ENCODE measurements at regions not wholly inside any gene's neighbourhood (a gene's known extent, or its start where the extent isn't known, plus 50 kb on each side); places are given as distances from the start of the nearest gene placed in this dataset.

DNA sequence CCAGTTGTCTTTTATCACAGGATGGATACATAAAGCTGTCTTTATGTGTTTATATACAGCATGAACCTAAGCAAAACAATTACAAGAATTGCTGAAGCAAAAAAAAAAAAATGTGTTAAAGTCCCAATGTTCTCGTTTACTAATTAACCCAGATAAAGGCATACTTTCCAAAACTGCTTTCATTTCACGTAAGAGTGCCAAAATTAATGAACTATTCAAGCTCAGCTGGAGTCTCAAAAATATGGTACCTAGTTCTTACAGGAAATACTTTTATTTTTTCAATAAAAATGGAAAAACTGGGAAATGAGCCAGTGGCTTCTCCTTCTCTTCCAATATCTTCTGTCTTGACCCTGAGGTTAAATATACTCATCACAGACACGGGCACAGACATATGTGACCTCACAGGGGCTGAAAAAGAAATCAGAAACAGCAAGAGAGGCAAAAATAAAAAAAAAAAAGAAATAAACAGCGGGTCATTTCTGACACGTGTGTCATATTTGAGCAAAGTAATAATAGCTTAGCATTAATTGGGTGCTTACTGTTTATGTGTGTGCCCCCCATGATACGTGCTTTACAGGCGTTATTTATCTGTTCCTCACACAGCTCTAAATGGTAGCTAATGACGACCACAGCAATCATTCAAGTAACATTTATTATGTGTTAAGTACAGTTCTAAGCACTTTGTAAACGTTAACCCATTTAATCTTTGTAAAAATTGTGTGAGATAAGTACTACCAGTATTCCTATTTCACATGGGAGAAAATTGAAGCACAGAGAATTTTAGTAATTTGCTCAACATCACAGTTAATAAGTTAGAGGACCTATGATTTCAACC, 158.0 kb upstream of the MMADHC start:
- no peak for DNase-seq (ENCODE audit: low read depth in 2 of 2)

DNA sequence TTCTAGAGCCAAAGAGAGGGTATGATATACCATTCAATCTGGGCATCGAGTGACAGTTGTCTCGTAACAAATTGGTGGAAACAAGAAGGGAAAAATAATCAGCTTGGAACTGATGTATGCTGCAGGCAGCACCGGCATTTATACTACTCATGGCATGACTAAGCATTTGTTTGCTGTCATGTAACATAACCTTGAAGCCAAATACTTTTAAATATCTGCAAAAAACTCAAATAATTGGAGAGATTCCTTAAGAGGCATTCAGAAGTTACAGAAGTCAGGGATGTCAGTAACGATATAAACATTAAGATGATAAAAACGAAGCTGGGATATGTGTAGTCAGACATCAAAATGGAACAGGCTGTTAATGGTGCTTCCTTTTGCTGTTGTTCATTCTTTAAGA, 157.3 kb upstream of the MMADHC start:
- DNase-seq (ENCODE audit: low read depth in 2 of 2), result no peak

DNA sequence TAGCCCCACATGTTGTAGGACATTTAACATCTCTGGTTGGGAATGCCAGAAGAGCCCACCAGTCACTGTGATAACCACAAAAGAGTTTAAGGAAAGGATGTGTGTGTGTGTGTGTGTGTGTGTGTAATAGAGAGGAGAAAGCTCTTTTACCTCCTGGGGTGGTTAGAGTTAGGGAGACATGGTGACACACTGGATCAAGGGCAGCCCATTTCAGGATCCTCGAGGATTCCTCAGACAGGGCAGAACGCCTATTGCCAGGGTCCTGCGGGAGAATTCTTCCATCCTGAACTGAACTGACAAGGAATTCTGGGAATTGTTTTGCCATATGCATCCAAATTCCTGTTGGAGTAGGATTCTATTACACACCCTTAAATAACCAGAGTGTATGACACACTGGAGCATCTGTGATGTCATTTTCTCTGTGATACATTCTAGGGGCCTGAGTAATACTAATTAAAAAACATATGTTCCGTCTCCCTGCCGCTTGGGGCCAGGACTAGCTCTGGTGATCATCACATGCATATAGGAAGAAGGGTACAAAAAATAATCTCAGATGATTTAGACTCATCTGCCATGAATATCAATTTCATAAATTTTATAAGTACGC, 156.4 kb upstream of the MMADHC start:
- peak; percentile 94 to 95 for DNase-seq (ENCODE audit: low read depth in 2 of 2)

DNA sequence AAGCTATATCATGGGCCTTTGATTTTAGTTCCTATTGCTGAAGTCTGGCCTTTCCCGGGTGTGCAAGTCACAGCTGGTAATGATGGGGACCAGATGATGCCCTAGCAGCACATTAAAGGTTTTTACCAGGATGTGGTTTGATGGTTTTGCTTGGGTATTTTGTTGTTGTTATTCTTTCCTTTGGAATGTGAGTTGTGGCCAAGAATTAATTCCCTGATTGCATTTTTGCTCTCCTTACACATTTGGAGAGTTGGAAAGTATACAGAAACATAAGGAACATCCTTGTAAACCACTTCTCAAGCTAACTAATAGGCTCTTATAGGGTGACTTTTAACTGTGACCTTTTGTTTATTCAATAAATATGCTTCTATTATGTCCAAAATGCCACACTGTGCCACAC, 154.1 kb upstream of the MMADHC start:
- peak; percentile 92 to 94 for DNase-seq (ENCODE audit: low read depth in 2 of 2)

DNA sequence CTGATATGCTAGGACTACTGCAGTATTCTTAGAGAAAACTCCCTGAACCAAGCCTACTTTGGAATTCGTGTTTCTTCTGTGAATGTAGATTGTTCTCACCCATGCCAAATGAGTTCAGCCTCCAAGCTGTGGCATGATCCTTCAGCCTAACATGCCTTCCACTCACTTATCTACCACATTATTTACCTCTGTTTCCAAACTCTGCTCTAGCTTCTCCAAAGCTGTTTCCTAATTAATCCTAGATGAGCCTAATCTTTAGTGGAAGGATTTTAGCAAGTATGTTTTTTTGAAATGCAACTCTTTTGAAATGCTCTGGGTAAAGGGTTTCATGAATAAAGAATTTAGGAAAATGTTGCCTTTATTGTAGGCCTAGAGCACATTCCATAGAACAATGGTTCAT, 152.9 kb upstream of the MMADHC start:
- no peak for DNase-seq (ENCODE audit: low read depth in 2 of 2)

DNA sequence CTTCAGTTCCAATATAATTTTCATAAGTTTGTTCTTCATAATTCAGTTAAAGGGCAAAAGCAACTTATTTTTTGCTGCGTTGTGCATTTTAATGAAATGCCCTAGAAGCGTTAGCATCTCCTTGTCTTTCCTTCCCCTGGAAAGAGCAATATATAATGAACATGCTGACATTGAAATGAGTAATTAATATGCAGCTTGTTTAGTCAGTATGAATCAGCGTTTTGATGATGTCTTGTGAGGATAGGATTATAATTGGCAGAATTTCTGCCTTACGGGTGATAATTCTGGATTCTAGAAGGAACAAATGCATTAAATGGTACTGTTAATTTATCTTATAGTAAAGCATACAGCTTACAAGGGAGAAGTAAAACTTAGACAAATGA, 152.3 kb upstream of the MMADHC start:
- DNase-seq (ENCODE audit: low read depth in 2 of 2), result peak in 1 of 2 experiments; percentile 36

DNA sequence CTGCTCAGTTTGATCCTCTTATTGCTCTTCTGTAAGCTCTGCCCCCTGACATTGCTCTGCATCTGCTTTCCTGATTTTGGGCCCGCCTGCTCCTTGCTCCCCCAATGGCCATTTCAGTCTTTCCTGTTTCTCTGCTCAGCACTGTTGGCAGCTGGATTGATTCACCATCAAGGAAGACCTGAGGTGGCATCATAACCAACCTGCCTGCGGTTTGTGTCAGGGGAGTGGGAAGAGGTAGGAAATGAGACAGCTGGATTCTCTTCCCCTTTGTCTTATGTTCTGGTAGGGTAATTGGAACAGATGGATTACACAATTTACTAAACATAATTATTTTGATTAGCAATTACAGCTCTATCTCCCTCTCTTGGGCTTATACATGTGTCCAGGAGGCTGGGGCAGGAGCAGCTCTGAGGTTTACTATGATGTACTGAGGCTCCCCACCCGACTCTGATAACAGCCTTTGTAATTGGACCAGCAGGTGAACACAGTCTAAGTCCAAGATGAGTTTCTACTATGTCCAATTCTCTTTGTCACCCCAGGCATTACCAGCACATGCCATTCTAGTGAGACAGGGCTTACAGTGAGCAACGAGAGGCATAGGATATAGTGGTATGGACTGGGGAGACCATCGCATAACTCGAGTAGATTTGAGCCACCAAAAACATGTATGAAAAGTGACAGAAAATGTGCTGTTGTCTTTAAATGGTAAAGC, 151.8 kb upstream of the MMADHC start:
- DNase-seq (ENCODE audit: low read depth in 2 of 2), result no peak

DNA sequence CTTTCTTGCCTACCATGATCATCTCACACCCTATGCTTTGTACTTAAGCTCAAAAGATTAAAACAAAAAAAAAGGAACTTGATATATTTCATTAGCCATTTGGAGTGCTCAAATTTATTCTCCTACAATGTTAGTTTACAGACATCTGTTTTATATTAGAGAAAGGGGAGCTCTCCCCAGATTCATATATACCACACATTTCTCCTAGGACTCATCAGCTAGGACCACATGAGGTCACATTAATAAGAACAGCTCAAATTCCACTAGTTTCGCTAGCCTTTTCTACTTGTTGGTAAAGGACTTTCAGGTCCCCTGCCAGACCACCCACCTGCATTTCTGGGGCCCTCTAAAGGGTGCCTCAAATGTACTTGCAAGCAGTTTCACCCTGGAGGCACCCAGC, 151.2 kb upstream of the MMADHC start:
- DNase-seq (ENCODE audit: low read depth in 2 of 2), result peak; percentile 70 to 73

DNA sequence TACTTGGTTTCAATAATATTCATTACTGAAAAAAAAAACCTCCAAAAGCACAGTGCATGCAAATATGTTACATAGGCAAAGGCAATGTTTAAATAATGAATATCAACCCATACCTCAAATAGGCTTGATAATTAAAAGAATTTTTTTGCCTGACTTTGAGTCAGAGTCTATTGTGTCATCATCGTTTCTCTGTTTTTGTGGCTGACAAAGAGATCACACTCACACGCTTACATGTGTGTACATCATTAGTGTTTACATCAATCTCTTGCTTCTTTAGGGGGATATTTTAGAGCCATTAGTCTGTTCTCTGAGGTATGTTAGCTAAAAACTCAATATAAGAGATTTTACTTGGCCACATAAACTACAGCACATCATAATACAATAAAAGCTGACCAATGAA, 150.3 kb upstream of the MMADHC start:
- DNase-seq (ENCODE audit: low read depth in 2 of 2), result no peak

DNA sequence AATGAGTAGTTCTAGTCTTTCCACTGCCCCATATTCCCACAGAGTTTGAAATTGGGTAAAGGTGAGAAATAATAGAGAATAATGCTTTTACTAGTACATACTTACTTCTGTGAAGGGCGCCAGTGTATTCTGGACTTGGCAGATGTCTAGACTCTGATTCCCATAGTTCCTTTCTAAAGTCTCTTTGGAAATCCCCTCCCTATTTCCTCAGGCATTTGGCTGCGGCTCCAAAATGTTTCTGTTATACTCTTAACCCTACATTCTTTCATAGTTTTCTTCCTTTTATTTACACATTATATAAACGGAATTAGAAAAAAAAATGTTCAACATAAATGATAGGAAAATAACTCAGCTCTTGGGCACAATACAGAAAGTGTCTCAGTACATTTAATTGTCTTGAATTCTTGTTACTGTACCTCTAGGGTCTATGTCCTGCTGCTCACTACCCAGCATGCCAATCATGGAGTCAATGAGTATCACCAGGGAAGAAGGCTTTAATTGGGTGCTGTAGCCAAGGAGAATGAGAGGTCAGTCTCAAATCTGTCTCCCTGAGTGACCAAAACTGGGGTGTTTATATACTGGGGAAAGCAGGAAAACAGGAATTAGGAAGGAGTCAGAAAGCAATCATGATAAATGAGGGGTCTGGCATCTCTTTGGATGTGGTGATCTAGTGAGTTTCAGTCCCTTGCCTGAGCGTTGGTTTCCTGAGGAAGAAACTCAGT, 147.8 kb upstream of the MMADHC start:
- DNase-seq (ENCODE audit: low read depth in 2 of 2), result no peak

DNA sequence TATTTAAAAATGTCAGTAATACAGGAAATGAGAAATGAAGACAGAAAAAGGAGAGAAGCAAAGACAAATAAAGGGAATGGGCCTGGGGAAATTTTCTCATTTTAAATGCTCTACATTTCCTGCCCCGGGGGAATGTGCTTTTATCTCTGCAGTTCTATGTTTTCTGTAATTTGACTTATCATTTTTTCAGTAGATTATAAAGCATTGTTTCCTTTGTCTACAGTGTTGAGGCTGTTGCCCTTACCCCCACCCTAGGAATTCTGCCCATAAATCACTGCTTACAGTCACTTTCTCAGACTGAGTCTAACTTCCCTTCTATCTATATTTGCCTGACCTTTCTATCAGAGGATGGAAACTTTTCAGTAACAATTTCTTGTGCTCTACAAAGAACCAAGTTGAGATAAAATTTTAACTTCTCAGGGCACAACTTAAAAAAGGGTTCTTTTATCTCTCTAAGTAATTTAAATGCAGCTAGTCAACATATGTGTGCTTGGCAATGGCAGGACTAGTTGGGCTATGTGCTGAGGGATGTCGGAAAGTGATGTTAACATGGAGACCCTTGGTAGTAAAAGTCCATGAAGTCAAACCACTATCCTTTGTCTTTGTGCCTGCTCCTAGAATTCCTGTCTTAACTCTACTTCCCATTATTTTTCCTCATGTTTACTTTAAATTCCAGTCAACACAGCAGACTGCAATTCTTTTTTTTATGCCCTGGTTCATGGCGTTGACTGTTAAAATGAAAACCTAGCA, 146.5 kb upstream of the MMADHC start:
- peak in 1 of 2 experiments; percentile 37 for DNase-seq (ENCODE audit: low read depth in 2 of 2)

DNA sequence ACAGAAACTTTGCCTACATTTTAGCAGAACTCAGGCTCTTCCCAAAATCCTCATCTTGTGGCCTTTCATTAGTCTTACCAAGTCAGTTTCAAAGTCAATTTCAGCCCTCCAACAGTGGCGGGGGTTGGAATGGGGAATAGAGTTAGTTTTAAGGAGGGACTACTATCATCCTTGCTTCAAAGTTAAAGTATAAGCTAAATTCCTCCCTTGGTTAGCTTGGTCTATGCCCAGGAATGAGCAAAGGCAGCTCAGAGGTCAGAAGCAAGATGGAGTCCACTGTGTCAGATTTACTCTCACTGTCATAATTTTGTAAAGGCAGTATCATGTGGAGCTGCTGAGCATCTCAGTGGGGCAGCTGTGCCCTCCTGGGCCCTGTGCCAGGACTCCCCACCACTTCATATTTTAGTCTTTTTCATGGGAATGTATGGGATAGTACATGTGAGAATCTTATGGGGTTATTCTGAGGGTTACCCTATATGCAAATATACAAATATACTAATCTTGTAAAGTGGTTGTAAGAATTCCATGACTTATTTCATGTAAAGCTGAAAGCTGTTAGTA, 145.2 kb upstream of the MMADHC start:
- no peak for DNase-seq (ENCODE audit: low read depth in 2 of 2)

DNA sequence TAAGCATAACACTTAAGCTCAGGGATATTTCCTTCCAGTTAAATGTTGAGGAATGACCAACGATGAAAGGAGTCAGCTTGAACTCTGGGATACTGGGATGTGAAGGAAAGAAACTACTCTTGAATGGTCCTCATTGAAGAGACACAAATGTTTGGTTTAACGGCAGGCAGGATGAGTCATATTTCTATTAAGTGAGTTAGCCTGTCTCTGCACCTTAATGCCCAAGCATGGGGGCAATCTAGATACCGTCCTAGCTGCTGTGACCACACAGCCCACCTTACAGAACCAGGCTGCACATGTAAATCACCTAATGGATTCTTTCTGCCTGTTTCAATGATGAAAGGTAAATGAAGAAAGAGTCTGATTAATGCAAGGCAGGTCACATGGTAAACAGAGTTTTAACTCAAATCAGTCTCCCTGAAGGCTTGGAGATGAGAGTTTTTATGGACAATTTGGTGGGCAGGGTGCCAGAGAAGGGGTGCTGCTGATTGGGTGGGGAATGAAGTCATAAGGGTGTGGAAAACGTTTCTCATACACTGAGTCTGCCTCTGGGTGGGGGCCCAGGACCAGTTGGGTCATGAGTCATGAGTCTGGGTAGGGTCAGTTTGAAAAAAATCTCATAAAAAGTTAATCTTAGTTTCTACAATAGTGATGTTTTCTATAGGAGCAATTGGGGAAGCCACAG, 144.6 kb upstream of the MMADHC start:
- DNase-seq (ENCODE audit: low read depth in 2 of 2), result no peak

DNA sequence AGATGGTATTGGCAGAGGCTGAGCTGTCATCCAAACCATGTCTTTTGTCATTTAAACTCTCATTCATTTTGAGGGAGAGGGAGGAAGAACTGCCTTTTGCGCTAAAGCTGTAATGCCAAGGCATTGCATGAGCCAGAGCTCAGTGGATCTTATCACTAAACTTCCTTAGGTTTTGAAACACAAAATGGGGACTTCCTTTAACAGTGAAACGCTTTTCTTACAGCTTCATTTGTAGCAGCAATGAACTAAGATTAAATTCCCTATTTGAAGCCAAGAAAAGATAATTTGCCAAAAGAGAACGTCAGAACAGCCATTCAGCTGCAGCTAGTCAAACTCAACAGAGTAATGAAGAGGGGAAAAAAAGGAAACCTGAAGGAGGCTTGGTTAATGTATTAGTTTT, 143.5 kb upstream of the MMADHC start:
- no peak for DNase-seq (ENCODE audit: low read depth in 2 of 2)

DNA sequence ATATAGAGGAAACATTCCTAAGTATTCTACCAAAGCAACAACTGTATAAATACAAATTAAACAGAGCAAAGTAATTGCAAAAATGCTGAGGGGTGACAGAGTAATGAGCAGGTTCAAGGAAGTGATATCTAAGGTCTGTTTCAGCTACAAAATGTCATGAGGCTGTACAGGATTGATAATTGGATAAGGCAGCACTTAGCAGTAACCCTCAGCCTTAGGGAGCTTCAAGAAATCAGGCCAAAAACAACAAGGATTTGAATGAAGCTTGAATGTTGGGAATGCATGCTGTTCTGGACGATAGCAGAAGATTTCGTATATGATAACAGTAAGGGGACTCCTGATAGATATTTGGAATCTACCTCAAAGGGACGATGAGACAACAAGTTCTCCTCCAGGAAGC, 142.0 kb upstream of the MMADHC start:
- no peak for DNase-seq (ENCODE audit: low read depth in 2 of 2)

DNA sequence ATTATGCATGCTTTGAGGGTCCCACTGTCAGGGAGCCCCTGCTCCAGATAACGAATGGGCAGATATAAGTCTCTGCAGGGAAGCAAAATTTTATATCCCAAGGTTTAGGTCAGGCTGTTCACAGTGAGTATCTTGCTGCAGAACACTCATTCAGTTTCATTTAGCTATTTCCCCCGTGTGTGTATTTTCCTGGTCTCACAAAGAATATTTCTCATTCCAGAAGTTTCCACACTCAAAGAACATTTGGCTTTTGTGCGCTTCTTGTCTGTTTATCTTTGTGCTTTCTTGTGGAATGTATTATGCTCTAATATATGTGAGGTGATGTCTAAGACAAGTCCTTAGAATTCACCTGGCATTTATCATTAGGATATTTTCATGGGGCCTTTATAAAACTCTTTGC, 140.4 kb upstream of the MMADHC start:
- no peak for DNase-seq (ENCODE audit: low read depth in 2 of 2)

DNA sequence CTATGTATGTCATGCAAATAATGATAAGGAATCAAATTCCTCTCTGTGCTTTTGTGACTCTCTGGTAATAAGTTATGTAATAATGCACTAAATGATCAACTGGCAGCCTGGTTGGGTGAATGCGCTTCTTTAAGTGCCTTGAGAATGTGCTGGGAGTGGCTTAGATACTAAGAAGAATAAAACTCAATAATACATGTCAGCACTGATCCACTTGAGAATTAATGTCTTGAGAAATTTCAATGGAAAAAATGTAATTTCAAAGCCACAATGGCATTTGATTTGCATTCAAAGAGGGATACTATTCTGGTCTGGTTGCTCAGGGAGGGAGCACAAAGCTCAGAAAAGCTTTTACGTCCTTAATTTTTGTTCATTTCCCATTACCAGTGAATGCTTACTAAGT, 137.7 kb upstream of the MMADHC start:
- DNase-seq (ENCODE audit: low read depth in 2 of 2), result no peak

DNA sequence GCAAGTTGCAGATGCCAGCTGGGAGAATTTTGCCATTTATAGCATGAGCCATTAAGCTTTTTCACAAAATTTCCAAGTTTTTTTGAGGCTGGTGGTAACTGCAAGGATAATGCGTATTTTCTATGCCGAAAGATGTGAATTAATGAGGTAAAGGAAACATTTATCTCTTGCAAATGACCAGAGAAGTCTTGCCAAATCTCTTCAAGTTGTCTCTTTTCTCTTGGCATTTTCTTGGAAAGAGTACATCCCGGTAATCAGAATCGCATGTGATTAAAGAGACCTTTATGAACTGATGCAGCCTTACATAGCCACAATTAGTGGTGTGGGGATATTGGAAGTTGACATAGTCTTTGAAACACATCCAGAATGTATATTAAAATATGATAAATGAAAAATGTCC, 136.5 kb upstream of the MMADHC start:
- no peak for DNase-seq (ENCODE audit: low read depth in 2 of 2)

DNA sequence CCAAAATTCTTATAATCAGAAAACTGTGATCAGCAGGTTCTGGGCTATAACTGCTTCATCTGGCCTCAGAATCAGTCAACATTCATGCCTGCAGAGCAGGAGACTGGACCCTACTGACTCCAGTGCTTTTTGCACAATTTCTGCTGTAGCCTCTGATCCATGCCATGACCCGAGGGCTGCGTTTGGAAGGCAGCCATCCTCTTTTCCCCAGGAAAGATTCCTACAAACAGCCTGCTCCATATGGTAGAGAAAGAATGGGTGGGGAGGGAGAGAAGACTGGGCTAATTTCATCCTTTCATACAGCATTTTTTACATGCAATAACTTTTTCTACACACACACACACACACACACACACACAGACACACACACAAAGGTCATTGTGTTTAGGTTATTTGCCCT, 133.0 kb upstream of the MMADHC start:
- DNase-seq (ENCODE audit: low read depth in 2 of 2), result no peak

DNA sequence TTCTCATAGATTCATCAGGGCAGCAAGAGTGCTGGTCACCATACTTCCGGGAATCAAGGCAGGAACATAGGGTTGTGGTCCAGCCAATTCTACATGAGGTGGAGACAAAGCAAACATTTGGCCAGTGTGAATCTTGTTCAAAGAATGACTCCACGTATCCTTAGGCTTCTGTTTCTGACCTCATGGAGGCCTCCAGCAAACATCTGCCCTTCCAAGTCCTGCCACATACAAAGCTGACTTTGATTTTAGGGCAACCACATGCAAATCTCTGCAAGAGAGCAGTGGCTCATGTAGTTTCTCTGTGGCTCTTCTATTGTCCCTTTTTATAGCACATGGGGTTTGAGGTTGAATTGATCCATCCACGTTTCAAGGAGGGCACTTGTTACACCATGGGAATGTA, 132.1 kb upstream of the MMADHC start:
- no peak for DNase-seq (ENCODE audit: low read depth in 2 of 2)

DNA sequence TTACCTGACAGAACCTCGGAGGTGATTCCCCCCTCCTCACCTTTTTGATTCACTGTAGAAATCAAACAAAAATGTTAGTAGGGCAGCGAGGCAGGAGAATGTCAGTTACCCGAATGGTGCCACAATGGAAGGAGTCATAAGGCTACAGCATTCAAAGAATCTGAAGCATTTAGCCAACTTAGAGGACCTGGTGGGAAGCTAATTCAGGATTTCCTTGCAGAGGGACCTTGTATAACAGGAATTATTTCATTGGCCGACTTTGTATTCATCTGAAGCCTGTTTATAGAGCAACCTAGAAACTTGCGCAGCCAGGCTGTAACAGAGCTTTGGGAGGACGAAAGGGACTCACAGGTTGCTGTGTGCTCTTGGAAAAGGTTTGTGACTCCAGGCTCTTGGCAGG, 129.1 kb upstream of the MMADHC start:
- no peak for DNase-seq (ENCODE audit: low read depth in 2 of 2)
